ENCODE measurements at regions not wholly inside any gene's neighbourhood (a gene's known extent, or its start where the extent isn't known, plus 50 kb on each side); places are given as distances from the start of the nearest gene placed in this dataset.

DNA sequence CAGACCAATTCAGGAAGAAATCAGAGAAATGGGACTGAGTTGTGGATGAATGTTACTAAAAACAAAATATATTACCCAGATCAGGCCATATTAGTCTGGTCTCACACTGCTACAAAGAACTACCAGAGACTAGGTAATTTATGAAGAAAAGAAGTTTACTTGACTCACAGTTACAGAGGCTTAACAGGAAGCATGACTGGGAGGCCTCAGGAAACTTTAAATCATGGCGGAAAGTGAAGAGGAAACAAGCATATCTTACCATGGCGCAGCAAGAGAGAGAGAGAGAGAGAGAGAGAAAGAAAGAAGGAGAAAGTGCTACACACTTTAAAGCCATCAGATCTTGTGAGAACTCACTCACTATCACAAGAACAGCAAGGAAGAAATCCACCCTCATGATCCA, 636.8 kb upstream of the GRM3 start:
- TF ChIP-seq POLR2A (IDR thresholded peaks at IDR 0.05; ENCODE audit: extremely low read depth, insufficient read length) (no peak), MYC (IDR thresholded peaks at IDR 0.05; ENCODE audit: low read depth, low read length) (no peak), MAX (IDR thresholded peaks at IDR 0.05; ENCODE audit: low read depth, low read length) (no peak)
- TF ChIP-seq, protein P1, sequence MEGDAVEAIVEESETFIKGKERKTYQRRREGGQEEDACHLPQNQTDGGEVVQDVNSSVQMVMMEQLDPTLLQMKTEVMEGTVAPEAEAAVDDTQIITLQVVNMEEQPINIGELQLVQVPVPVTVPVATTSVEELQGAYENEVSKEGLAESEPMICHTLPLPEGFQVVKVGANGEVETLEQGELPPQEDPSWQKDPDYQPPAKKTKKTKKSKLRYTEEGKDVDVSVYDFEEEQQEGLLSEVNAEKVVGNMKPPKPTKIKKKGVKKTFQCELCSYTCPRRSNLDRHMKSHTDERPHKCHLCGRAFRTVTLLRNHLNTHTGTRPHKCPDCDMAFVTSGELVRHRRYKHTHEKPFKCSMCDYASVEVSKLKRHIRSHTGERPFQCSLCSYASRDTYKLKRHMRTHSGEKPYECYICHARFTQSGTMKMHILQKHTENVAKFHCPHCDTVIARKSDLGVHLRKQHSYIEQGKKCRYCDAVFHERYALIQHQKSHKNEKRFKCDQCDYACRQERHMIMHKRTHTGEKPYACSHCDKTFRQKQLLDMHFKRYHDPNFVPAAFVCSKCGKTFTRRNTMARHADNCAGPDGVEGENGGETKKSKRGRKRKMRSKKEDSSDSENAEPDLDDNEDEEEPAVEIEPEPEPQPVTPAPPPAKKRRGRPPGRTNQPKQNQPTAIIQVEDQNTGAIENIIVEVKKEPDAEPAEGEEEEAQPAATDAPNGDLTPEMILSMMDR (IDR thresholded peaks at IDR 0.05; ENCODE audit: low read depth, low read length) = no peak
- no peak overlapping the region for H3K4me3 ChIP-seq (ENCODE audit: low read depth, low read length)
- DNase-seq (ENCODE audit: low read depth) = no peak

- no peak overlapping the region for H3K4me3 ChIP-seq (ENCODE audit: low read depth, low read length)
- no peak for DNase-seq (ENCODE audit: low read depth)
- no peak for TF ChIP-seq POLR2A (IDR thresholded peaks at IDR 0.05; ENCODE audit: extremely low read depth, insufficient read length)
- TF ChIP-seq, protein P1 (IDR thresholded peaks at IDR 0.05; ENCODE audit: low read depth, low read length) = no peak
- TF ChIP-seq MAX (IDR thresholded peaks at IDR 0.05; ENCODE audit: low read depth, low read length) = no peak
- TF ChIP-seq MYC (IDR thresholded peaks at IDR 0.05; ENCODE audit: low read depth, low read length) = no peak
Observed at GRCh38 chr7:86002858-86003257, 640.9 kb upstream of the GRM3 start.

DNA sequence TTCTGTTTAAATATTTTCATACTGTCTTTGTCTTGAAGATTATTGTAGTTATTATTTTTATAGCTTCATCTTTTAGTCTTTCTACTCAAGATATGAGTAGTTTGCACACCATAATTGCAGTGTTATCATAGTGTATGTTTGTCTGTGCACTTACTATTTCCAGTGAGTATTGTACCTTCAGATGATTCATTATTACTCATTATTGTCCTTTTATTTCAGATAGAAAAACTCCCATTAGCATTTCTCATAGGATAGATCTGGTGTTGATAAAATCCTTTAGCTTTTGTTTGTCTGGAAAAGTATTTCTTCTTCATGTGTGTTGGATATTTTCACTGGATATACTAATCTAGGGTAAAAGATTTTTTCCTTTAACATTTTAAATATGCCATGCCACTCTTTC, 646.2 kb upstream of the GRM3 start:
- no peak overlapping the region for H3K4me3 ChIP-seq (ENCODE audit: low read depth, low read length)
- no peak for TF ChIP-seq MAX (IDR thresholded peaks at IDR 0.05; ENCODE audit: low read depth, low read length)
- no peak for TF ChIP-seq MYC (IDR thresholded peaks at IDR 0.05; ENCODE audit: low read depth, low read length)
- TF ChIP-seq, protein P1 (IDR thresholded peaks at IDR 0.05; ENCODE audit: low read depth, low read length) = no peak
- TF ChIP-seq POLR2A (IDR thresholded peaks at IDR 0.05; ENCODE audit: extremely low read depth, insufficient read length) = no peak
- DNase-seq (ENCODE audit: low read depth) = no peak

- TF ChIP-seq MAX (IDR thresholded peaks at IDR 0.05; ENCODE audit: low read depth, low read length) (no peak), POLR2A (IDR thresholded peaks at IDR 0.05; ENCODE audit: extremely low read depth, insufficient read length) (no peak), MYC (IDR thresholded peaks at IDR 0.05; ENCODE audit: low read depth, low read length) (no peak)
- TF ChIP-seq, protein P1 (IDR thresholded peaks at IDR 0.05; ENCODE audit: low read depth, low read length) = no peak
- DNase-seq (ENCODE audit: low read depth) = no peak
- no peak overlapping the region for H3K4me3 ChIP-seq (ENCODE audit: low read depth, low read length)
Observed at GRCh38 chr7:85995101-85995500, 648.6 kb upstream of the GRM3 start.

GRCh38 chr7:85980740-85981139, 663.0 kb upstream of the GRM3 start:
- TF ChIP-seq MAX (IDR thresholded peaks at IDR 0.05; ENCODE audit: low read depth, low read length) (no peak), POLR2A (IDR thresholded peaks at IDR 0.05; ENCODE audit: extremely low read depth, insufficient read length) (no peak), MYC (IDR thresholded peaks at IDR 0.05; ENCODE audit: low read depth, low read length) (no peak)
- TF ChIP-seq, protein P1 (IDR thresholded peaks at IDR 0.05; ENCODE audit: low read depth, low read length) = no peak
- H3K4me3 ChIP-seq (ENCODE audit: low read depth, low read length) = no peak overlapping the region
- no peak for DNase-seq (ENCODE audit: low read depth)

- TF ChIP-seq MAX (IDR thresholded peaks at IDR 0.05; ENCODE audit: low read depth, low read length) = no peak
- TF ChIP-seq, protein P1 (IDR thresholded peaks at IDR 0.05; ENCODE audit: low read depth, low read length) = no peak
- no peak for TF ChIP-seq POLR2A (IDR thresholded peaks at IDR 0.05; ENCODE audit: extremely low read depth, insufficient read length)
- no peak for TF ChIP-seq MYC (IDR thresholded peaks at IDR 0.05; ENCODE audit: low read depth, low read length)
- no peak for DNase-seq (ENCODE audit: low read depth)
- H3K4me3 ChIP-seq (ENCODE audit: low read depth, low read length) = no peak overlapping the region
Observed at GRCh38 chr7:85974176-85974575, 669.5 kb upstream of the GRM3 start.

Measured in NB4 (cell line).